ENCODE measurements at regions not wholly inside any gene's neighbourhood (a gene's known extent, or its start where the extent isn't known, plus 50 kb on each side); places are given as distances from the start of the nearest gene placed in this dataset.

GRCh38 chr10:1960982-1961381 lies 223.7 kb upstream of the ADARB2 start:
- DNase-seq: no peak
- no peak for TF ChIP-seq CTCF (IDR thresholded peaks at IDR 0.05)

GRCh38 chr10:1957057-1957456 lies 219.7 kb upstream of the ADARB2 start:
- DNase-seq (no peak), ATAC-seq (no peak)
- Histone ChIP-seq H3K27me3 (no peaks in the 10 kb centered on the region), H3K4me1 (no peaks in the 10 kb centered on the region), H3K36me3 (no peaks in the 10 kb centered on the region), H3K9me3 (peaks cover 0 to 6% of the 10 kb centered on the region in 2 donors), H3K27ac (no peak overlapping the region), H3K4me3 (no peak overlapping the region)
- intact Hi-C loops (cut with DNase I): no loop called here
- no peak for TF ChIP-seq CTCF (IDR thresholded peaks at IDR 0.05)

More at GRCh38 chr10:1960982-1961381, 223.7 kb upstream of the ADARB2 start:
- Histone ChIP-seq H3K4me1 (no peaks in the 10 kb centered on the region), H3K27me3 (no peaks in the 10 kb centered on the region), H3K9me3 (peaks cover 0 to 3% of the 10 kb centered on the region in 2 donors), H3K27ac (no peak overlapping the region), H3K36me3 (no peaks in the 10 kb centered on the region), H3K4me3 (no peak overlapping the region)
- intact Hi-C loops (cut with DNase I): no loop called here
- ATAC-seq: no peak

GRCh38 chr10:1954300-1954699 lies 217.0 kb upstream of the ADARB2 start:
- intact Hi-C loops (cut with DNase I): no loop called here
- Histone ChIP-seq H3K27ac (no peak overlapping the region), H3K27me3 (no peaks in the 10 kb centered on the region), H3K4me3 (no peak overlapping the region), H3K36me3 (no peaks in the 10 kb centered on the region), H3K4me1 (no peaks in the 10 kb centered on the region), H3K9me3 (peaks cover 0 to 6% of the 10 kb centered on the region in 2 donors)
- ATAC-seq (no peak), DNase-seq (no peak)
- TF ChIP-seq CTCF (IDR thresholded peaks at IDR 0.05): no peak

DNA sequence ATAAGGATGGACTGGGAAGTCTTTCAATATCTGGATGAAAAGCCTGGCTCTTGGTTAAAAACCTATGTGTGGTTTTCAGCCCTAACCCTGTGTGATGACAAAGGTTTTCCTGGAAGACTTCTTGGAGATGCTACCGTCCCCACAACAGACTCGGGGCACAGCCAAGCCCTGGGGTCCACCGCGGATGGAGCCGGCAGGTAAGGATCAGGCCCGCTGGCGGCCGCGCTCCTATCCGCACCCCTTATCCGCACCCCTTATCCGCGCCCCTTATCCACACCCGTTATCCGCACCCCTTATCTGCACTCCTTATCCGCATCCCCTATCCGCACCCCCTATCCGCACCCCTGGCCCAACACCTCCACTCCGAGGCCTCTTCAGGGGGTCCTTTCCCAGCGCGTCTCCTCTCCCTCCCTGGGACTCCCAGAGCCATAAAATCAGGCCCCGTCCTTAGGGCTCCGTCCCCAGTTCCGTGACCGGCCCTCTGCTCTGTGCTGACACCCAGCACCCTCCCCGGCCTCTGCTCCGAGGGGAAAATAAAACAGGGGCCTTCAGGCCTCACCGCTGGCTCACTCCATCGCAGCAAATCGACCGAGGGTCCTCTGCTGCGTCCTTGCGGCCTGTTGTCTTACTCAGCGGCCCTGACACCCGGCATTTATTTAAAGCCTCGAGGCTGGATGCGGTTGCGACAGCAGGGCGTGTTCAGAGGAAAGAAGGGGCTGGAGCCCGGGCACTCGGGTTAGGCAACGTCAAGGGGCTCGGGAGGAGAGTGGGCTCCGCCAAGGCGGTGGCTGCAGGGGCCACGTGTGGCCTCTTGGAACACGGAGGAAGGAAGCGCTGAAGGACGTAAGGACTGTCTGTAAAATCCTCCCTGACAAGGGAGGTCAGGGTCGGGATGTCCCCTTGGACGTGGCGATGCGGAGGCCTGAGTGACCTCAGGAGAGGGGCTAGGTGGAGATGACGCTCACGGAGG lies 215.1 kb upstream of the ADARB2 start:
- no peak overlapping the region for H3K4me3 ChIP-seq
- intact Hi-C loops (cut with DNase I): no loop called here
- H3K9me3 ChIP-seq: peaks cover 0 to 6% of the 10 kb centered on the region in 2 donors
- no peak for TF ChIP-seq CTCF (IDR thresholded peaks at IDR 0.05)
- DNase-seq (no peak), ATAC-seq (no peak)
- H3K27ac ChIP-seq: no peak overlapping the region
- no peaks in the 10 kb centered on the region for H3K36me3 ChIP-seq
- H3K4me1 ChIP-seq: no peaks in the 10 kb centered on the region
- no peaks in the 10 kb centered on the region for H3K27me3 ChIP-seq

DNA sequence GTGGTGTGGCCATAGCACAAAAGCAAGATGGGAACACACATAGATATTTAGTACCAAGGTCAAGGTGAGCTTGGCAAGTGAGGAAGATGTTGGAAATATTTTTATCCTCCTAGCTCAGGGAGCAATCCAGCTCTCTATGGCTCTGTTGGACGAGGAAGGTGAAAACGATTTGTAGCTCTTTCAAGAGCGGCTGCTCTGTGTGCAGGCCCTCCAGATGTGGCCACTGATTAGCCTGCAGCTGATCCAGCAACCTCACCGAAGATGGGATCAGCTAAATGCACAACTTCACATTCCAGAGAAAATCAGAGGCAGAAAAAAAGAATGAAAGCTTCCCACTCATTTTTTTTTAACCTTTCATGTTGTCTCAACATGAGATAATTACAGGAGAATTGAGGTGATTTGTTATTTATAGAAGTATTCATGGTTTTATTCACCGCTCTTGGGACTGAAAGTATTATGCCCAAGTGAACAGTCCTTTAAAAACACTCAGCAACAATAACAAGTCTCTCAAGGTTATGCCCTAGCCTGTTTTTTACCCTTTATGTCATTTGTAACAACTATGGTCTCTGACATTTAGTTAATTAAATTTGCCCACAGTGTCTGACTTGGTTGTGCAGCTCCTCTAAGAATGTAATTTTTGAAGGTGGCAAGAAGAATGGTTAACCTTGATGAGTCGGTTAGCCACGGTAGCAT lies 213.6 kb upstream of the ADARB2 start:
- Histone ChIP-seq H3K27me3 (peaks cover 0 to 4% of the 10 kb centered on the region in 2 donors), H3K27ac (no peak overlapping the region), H3K4me1 (no peaks in the 10 kb centered on the region), H3K4me3 (no peak overlapping the region), H3K9me3 (peaks cover 0 to 6% of the 10 kb centered on the region in 2 donors), H3K36me3 (no peaks in the 10 kb centered on the region)
- TF ChIP-seq CTCF (IDR thresholded peaks at IDR 0.05): no peak
- intact Hi-C loops (cut with DNase I): no loop called here
- ATAC-seq (no peak), DNase-seq (no peak)
